Gastrocnemius medialis (tissue), 4 donors: ENCODE measurements at regions not wholly inside any gene's neighbourhood (a gene's known extent, or its start where the extent isn't known, plus 50 kb on each side); places are given as distances from the start of the nearest gene placed in this dataset.

Experiments
- ATAC-seq, 2 donors: fragments of 150-250 bp; one replicate each; pipeline ENCODE4 v1.9.1; 2016
- DNase-seq, 2 donors: peaks; one replicate each; pipeline ENCODE4 v3.0.0-alpha.2; 2019
- H3K27ac ChIP-seq, 4 donors: fragments of 200-600 bp; sonication (generic); 1 replicate in 1 of 4; 2 replicates in 3 of 4; pipeline ENCODE4 v1.5.1; 2016 to 2018; ENCODE audit warnings: mild to moderate bottlenecking in 2 of 4, moderate library complexity in 1 of 4
- H3K27me3 ChIP-seq, 3 donors: fragments of 200-600 bp; sonication (generic) in 2 of 3; 1 replicate in 1 of 3; 2 replicates in 2 of 3; pipeline versions ENCODE4 v1.5.1 to v1.6.0; 2016 to 2019; ENCODE audit warnings: mild to moderate bottlenecking in 1 of 3, moderate library complexity in 1 of 3
- H3K36me3 ChIP-seq, 2 donors: fragments of 200-600 bp; sonication (generic) in 1 of 2; one replicate each; pipeline ENCODE4 v1.5.1; 2017 to 2018
- H3K4me1 ChIP-seq, 2 donors: fragments of 200-600 bp; sonication (generic) in 1 of 2; one replicate each; pipeline ENCODE4 v1.5.1; 2016 to 2017; ENCODE audit warnings: mild to moderate bottlenecking in 2 of 2
- H3K4me3 ChIP-seq, 4 donors: fragments of 200-600 bp; sonication (generic) in 3 of 4; 1 replicate in 1 of 4; 2 replicates in 3 of 4; pipeline ENCODE4 v1.5.1; 2016 to 2019; ENCODE audit warnings: mild to moderate bottlenecking in 2 of 4
- H3K9me3 ChIP-seq, 3 donors: fragments of 200-600 bp; sonication (generic) in 2 of 3; 1 replicate in 1 of 3; 2 replicates in 2 of 3; pipeline ENCODE4 v1.5.1; 2016 to 2019
- CTCF ChIP-seq, 5 experiments: fragments of 450-650 bp in 3 of 5; fragments of 200-600 bp in 2 of 5; sonication (generic) in 2 of 5; IDR thresholded peaks in 4 of 5; conservative IDR thresholded peaks in 1 of 5; 1 replicate in 4 of 5; 2 replicates in 1 of 5; pipeline ENCODE4 v1.5.1; 2016 to 2019; ENCODE audit warnings: antibody characterized with exemption in 5 of 5, mild to moderate bottlenecking in 3 of 5, moderate library complexity in 3 of 5
- POLR2A ChIP-seq, 2 donors: fragments of 450-650 bp; IDR thresholded peaks; one replicate each; pipeline ENCODE4 v1.6.1; 2017; ENCODE audit warnings: antibody characterized with exemption in 2 of 2, mild to moderate bottlenecking in 2 of 2, moderate library complexity in 2 of 2
- in situ Hi-C, 4 donors: fragments of 200-750 bp; cut with MboI; loops; one replicate each; pipeline versions ENCODE4 v1.15.0 to v1.8.0; 2017; ENCODE audit warnings: low sequenced_read_pairs in 4 of 4
- intact Hi-C: fragments of 100-400 bp; cut with DNase I; formaldehyde crosslinking; loops from one replicate; pipeline ENCODE4 v1.15.1; 2023; ENCODE audit warnings: low total_unique reads

GRCh38 chr6:51322505-51322904 lies 503.8 kb downstream of the TFAP2B start:
- no peak overlapping the region for H3K4me3 ChIP-seq
- H3K36me3 ChIP-seq: no peaks in the 10 kb centered on the region
- no peaks in the 10 kb centered on the region for H3K27me3 ChIP-seq
- no peaks in the 10 kb centered on the region for H3K9me3 ChIP-seq
- in situ Hi-C loops: no loop called here
- no peak overlapping the region for H3K27ac ChIP-seq
- H3K4me1 ChIP-seq: no peaks in the 10 kb centered on the region
- no peak for DNase-seq
- no peak for TF ChIP-seq POLR2A (IDR thresholded peaks at IDR 0.05)
- TF ChIP-seq CTCF (IDR thresholded peaks at IDR 0.05 in 4 of 5, conservative IDR thresholded peaks at IDR 0.05 in 1 of 5): no peak
- no peak for ATAC-seq
- intact Hi-C loops: no loop called here

GRCh38 chr6:51323056-51323455 lies 504.4 kb downstream of the TFAP2B start:
- TF ChIP-seq POLR2A (IDR thresholded peaks at IDR 0.05) (no peak), CTCF (IDR thresholded peaks at IDR 0.05 in 4 of 5, conservative IDR thresholded peaks at IDR 0.05 in 1 of 5) (no peak)
- no peak for DNase-seq
- Histone ChIP-seq H3K27ac (no peak overlapping the region), H3K36me3 (no peaks in the 10 kb centered on the region), H3K4me1 (no peaks in the 10 kb centered on the region), H3K9me3 (no peaks in the 10 kb centered on the region), H3K4me3 (no peak overlapping the region), H3K27me3 (no peaks in the 10 kb centered on the region)
- in situ Hi-C loops: no loop called here
- ATAC-seq: no peak
- intact Hi-C loops: no loop called here

GRCh38 chr6:51330971-51331370 lies 512.3 kb downstream of the TFAP2B start:
- no peaks in the 10 kb centered on the region for H3K4me1 ChIP-seq
- no peak overlapping the region for H3K27ac ChIP-seq
- no peaks in the 10 kb centered on the region for H3K27me3 ChIP-seq
- no peak overlapping the region for H3K4me3 ChIP-seq
- TF ChIP-seq CTCF (IDR thresholded peaks at IDR 0.05 in 4 of 5, conservative IDR thresholded peaks at IDR 0.05 in 1 of 5) (no peak), POLR2A (IDR thresholded peaks at IDR 0.05) (no peak)
- ATAC-seq (no peak), DNase-seq (no peak)
- no peaks in the 10 kb centered on the region for H3K36me3 ChIP-seq
- H3K9me3 ChIP-seq: no peaks in the 10 kb centered on the region
- in situ Hi-C loops (no loop called here), intact Hi-C loops (no loop called here)

- ATAC-seq (no peak), DNase-seq (no peak)
- Histone ChIP-seq H3K27ac (no peak overlapping the region), H3K27me3 (no peaks in the 10 kb centered on the region), H3K4me3 (no peak overlapping the region), H3K36me3 (no peaks in the 10 kb centered on the region), H3K9me3 (no peaks in the 10 kb centered on the region), H3K4me1 (no peaks in the 10 kb centered on the region)
- intact Hi-C loops (no loop called here), in situ Hi-C loops (no loop called here)
- TF ChIP-seq CTCF (IDR thresholded peaks at IDR 0.05 in 4 of 5, conservative IDR thresholded peaks at IDR 0.05 in 1 of 5) (no peak), POLR2A (IDR thresholded peaks at IDR 0.05) (no peak)
These were observed 516.9 kb downstream of the TFAP2B start for GRCh38 chr6:51335543-51335942.

GRCh38 chr6:51336185-51336584 lies 517.5 kb downstream of the TFAP2B start:
- ATAC-seq: no peak
- no peak for DNase-seq
- H3K4me1 ChIP-seq: no peaks in the 10 kb centered on the region
- no peaks in the 10 kb centered on the region for H3K9me3 ChIP-seq
- H3K36me3 ChIP-seq: no peaks in the 10 kb centered on the region
- H3K27me3 ChIP-seq: no peaks in the 10 kb centered on the region
- no peak overlapping the region for H3K4me3 ChIP-seq
- no peak overlapping the region for H3K27ac ChIP-seq
- TF ChIP-seq POLR2A (IDR thresholded peaks at IDR 0.05) (no peak), CTCF (IDR thresholded peaks at IDR 0.05 in 4 of 5, conservative IDR thresholded peaks at IDR 0.05 in 1 of 5) (no peak)
- in situ Hi-C loops: no loop called here
- intact Hi-C loops: no loop called here
